ENCODE measurements at regions not wholly inside any gene's neighbourhood (a gene's known extent, or its start where the extent isn't known, plus 50 kb on each side); places are given as distances from the start of the nearest gene placed in this dataset.

- Histone ChIP-seq H3F3A (ENCODE audit: low read depth) (no peaks in the 10 kb centered on the region), H3K9me3 (ENCODE audit: insufficient read depth, low read depth, low read length) (no peaks in the 10 kb centered on the region), H3K4me1 (ENCODE audit: insufficient read depth, low read length, poor library complexity, severe bottlenecking) (no peaks in the 10 kb centered on the region), H3K4me3 (ENCODE audit: low read length, poor library complexity, severe bottlenecking) (no peak overlapping the region), H4K20me1 (ENCODE audit: insufficient read depth, low read length, poor library complexity, severe bottlenecking) (no peaks in the 10 kb centered on the region), H3K4me2 (ENCODE audit: low read depth, low read length, poor library complexity, severe bottlenecking) (no peak overlapping the region), H3K27me3 (ENCODE audit: insufficient read depth, low read length, poor library complexity, severe bottlenecking) (no peaks in the 10 kb centered on the region), H2AFZ (ENCODE audit: low read length) (no peak overlapping the region), H3K36me3 (ENCODE audit: insufficient read depth, low read length) (no peaks in the 10 kb centered on the region), H3K9me2 (replicated peaks; ENCODE audit: low read depth, low read length) (no peaks in the 10 kb centered on the region), H3K9ac (ENCODE audit: low read depth, low read length, poor library complexity, severe bottlenecking) (no peak overlapping the region), H3K79me2 (ENCODE audit: insufficient read depth, low read length) (no peaks in the 10 kb centered on the region)
- TF ChIP-seq EZH2phosphoT487 (IDR thresholded peaks at IDR 0.05; ENCODE audit: borderline replicate concordance): no peak
- TF ChIP-seq, protein P1, sequence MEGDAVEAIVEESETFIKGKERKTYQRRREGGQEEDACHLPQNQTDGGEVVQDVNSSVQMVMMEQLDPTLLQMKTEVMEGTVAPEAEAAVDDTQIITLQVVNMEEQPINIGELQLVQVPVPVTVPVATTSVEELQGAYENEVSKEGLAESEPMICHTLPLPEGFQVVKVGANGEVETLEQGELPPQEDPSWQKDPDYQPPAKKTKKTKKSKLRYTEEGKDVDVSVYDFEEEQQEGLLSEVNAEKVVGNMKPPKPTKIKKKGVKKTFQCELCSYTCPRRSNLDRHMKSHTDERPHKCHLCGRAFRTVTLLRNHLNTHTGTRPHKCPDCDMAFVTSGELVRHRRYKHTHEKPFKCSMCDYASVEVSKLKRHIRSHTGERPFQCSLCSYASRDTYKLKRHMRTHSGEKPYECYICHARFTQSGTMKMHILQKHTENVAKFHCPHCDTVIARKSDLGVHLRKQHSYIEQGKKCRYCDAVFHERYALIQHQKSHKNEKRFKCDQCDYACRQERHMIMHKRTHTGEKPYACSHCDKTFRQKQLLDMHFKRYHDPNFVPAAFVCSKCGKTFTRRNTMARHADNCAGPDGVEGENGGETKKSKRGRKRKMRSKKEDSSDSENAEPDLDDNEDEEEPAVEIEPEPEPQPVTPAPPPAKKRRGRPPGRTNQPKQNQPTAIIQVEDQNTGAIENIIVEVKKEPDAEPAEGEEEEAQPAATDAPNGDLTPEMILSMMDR (conservative IDR thresholded peaks at IDR 0.05; ENCODE audit: low read length): no peak
Observed at GRCh38 chr7:131655447-131655846, 99.0 kb upstream of the PODXL start.

GRCh38 chr7:131654668-131655326, 98.4 kb upstream of the PODXL start:
- no peaks in the 10 kb centered on the region for H4K20me1 ChIP-seq (ENCODE audit: insufficient read depth, low read length, poor library complexity, severe bottlenecking)
- H3K4me2 ChIP-seq (ENCODE audit: low read depth, low read length, poor library complexity, severe bottlenecking): no peak overlapping the region
- no peaks in the 10 kb centered on the region for H3K79me2 ChIP-seq (ENCODE audit: insufficient read depth, low read length)
- peak overlapping the region; percentile 92 for H2AFZ ChIP-seq (ENCODE audit: low read length)
- H3K4me3 ChIP-seq (ENCODE audit: low read length, poor library complexity, severe bottlenecking): no peak overlapping the region
- TF ChIP-seq, protein P1 (conservative IDR thresholded peaks at IDR 0.05; ENCODE audit: low read length): peak; percentile 81
- TF ChIP-seq EZH2phosphoT487 (IDR thresholded peaks at IDR 0.05; ENCODE audit: borderline replicate concordance): no peak
- H3K9ac ChIP-seq (ENCODE audit: low read depth, low read length, poor library complexity, severe bottlenecking): no peak overlapping the region
- H3K9me3 ChIP-seq (ENCODE audit: insufficient read depth, low read depth, low read length): no peaks in the 10 kb centered on the region
- H3K36me3 ChIP-seq (ENCODE audit: insufficient read depth, low read length): no peaks in the 10 kb centered on the region
- no peaks in the 10 kb centered on the region for H3K4me1 ChIP-seq (ENCODE audit: insufficient read depth, low read length, poor library complexity, severe bottlenecking)
- H3K27me3 ChIP-seq (ENCODE audit: insufficient read depth, low read length, poor library complexity, severe bottlenecking): no peaks in the 10 kb centered on the region
- H3K9me2 ChIP-seq (replicated peaks; ENCODE audit: low read depth, low read length): no peaks in the 10 kb centered on the region
- no peaks in the 10 kb centered on the region for H3F3A ChIP-seq (ENCODE audit: low read depth)

DNA sequence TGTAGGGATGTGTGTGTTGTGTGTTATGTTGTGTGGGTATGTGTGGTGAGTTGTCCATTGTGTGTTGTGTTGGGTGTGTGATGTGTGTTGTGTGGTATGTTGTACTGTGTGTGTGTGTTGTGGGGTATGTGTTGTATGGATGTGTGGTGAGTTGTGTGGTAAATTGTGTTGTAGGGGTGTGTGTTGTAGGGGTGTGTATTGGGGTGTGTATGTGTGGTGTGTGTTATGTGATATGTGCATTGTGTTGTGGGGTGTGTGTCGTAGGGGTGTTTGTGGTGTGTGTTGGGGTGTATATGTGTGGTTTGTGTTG, 97.8 kb upstream of the PODXL start:
- Histone ChIP-seq H3K9me3 (ENCODE audit: insufficient read depth, low read depth, low read length) (no peaks in the 10 kb centered on the region), H3K36me3 (ENCODE audit: insufficient read depth, low read length) (no peaks in the 10 kb centered on the region), H3F3A (ENCODE audit: low read depth) (no peaks in the 10 kb centered on the region), H2AFZ (ENCODE audit: low read length) (no peak overlapping the region), H4K20me1 (ENCODE audit: insufficient read depth, low read length, poor library complexity, severe bottlenecking) (no peaks in the 10 kb centered on the region), H3K4me2 (ENCODE audit: low read depth, low read length, poor library complexity, severe bottlenecking) (no peak overlapping the region), H3K9ac (ENCODE audit: low read depth, low read length, poor library complexity, severe bottlenecking) (no peak overlapping the region), H3K79me2 (ENCODE audit: insufficient read depth, low read length) (no peaks in the 10 kb centered on the region), H3K27me3 (ENCODE audit: insufficient read depth, low read length, poor library complexity, severe bottlenecking) (no peaks in the 10 kb centered on the region), H3K9me2 (replicated peaks; ENCODE audit: low read depth, low read length) (no peaks in the 10 kb centered on the region), H3K4me3 (ENCODE audit: low read length, poor library complexity, severe bottlenecking) (no peak overlapping the region), H3K4me1 (ENCODE audit: insufficient read depth, low read length, poor library complexity, severe bottlenecking) (no peaks in the 10 kb centered on the region)
- TF ChIP-seq EZH2phosphoT487 (IDR thresholded peaks at IDR 0.05; ENCODE audit: borderline replicate concordance): no peak
- TF ChIP-seq, protein P1 (conservative IDR thresholded peaks at IDR 0.05; ENCODE audit: low read length): no peak
